COLO668 (cell line): ENCODE measurements at regions not wholly inside any gene's neighbourhood (a gene's known extent, or its start where the extent isn't known, plus 50 kb on each side); places are given as distances from the start of the nearest gene placed in this dataset.
A peak's percentile ranks its signal among the peaks of the same experiment; 100 is the strongest.

Experiments used
- DNase-seq: peaks from one replicate; lab custom pipeline; 2025; ENCODE audit not compliant: unreplicated experiment; lab: John Stamatoyannopoulos, UW

DNA sequence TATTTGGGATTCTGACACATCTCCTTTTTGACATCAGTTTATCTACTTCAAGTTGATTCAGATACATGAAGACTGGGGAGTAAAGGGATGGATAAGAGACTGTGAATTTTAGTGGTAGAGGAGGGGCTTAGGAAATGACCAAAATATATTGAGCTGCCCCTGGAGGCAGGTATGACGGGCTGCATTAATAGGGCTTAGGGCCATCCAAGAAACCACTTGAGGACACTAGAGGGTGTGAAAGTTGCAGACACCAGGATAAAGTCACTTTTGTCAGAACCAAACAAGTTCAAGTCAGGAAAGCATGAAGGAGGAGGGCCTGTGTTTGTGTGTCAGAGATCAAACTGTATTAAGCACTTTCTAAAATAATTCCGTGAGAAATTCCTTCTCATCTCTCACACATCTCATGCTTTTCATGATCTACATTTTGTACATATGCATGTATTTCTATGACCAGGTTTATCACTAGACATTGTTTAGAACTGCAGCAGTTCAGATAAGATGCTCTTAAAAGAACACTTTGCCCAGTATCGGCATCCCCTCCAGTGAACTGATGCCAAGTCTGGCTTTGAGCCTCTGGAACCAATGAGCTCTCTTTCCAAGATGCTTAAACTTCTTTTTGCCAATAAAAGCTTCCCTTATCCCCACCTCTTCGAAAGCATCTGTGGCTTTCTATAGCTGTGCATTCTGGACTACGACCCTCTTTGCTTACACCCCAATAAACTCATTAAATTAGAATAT lies 136.9 kb downstream of the SLC38A1 start:
- DNase-seq, result no peak

- no peak for DNase-seq
Observed at GRCh38 chr12:46127656-46128055, 137.3 kb upstream of the SCAF11 start.

- DNase-seq, result no peak
Observed at GRCh38 chr12:46126050-46126727, 135.8 kb upstream of the SCAF11 start.

- DNase-seq, result peak; percentile 32
Observed at GRCh38 chr12:46124848-46125619, 134.7 kb upstream of the SCAF11 start.

DNA sequence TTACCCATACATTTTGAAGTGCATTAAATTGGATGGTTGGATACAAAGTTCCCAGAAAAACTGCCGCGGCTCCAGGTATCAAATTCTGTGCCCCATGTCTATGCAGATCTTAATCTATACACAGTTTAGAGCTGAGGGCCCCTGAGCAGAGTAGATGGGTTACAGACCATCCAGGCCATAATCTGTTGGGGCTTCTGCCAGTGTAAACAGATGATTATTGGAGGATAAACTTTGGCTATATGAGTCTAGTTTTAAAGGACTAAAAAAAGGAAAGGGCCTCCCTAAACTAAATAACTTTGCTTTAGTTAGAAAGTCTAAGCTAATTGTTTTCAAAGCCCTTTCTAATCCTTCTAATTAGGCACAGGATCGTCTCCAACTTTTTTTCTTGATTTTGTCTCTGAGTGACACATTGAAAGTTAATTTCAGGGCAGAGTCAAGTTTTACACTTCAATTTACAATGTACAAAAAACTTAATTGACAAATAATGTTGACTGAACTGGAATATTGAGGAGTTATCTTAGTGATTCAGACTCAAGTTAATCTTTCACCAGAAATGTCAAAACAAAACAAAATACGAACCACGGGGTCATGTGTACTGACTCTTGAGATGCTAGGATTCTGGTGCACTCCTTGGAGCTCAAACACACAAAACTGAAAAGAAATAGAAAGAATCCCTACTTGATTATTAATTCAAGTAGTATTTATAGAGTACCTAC lies 133.9 kb upstream of the SCAF11 start:
- DNase-seq, result no peak

DNA sequence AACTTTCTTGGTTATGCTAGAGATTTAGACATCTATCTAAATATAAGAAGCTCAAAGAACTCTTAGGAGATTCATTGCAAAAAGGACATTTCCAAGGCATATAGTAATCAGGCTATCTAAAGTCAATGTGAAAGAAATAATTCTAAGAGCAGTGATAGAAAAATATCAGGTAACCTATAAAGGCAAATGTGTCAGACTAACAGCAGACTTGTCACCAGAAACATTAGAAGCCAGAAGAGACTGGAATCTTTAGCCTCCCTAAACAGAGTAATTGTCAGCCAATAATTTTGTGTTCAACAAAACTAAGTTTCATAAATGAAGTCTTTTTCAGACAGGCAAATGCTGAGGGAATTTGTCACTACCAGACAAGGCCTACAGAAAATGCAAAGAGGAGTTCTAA lies 122.0 kb upstream of the SCAF11 start:
- no peak for DNase-seq

DNA sequence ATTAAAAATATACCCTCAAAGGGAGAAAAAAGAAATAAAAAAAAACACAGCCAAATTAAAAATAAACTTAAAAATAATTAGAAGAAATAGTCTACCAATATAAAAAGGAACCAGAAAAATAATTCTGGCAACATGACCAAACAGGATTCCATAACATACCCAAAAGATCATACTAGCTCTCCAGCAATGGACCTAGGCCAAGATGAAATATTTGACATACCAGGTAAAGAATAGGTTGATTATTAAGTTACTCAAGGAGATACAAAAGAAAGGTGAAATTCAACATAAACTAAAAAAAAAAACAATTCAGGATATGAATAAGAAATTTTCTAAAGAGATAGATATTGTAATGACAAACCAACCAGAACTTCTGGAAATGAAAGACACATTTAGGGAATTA lies 121.3 kb upstream of the SCAF11 start:
- no peak for DNase-seq

DNA sequence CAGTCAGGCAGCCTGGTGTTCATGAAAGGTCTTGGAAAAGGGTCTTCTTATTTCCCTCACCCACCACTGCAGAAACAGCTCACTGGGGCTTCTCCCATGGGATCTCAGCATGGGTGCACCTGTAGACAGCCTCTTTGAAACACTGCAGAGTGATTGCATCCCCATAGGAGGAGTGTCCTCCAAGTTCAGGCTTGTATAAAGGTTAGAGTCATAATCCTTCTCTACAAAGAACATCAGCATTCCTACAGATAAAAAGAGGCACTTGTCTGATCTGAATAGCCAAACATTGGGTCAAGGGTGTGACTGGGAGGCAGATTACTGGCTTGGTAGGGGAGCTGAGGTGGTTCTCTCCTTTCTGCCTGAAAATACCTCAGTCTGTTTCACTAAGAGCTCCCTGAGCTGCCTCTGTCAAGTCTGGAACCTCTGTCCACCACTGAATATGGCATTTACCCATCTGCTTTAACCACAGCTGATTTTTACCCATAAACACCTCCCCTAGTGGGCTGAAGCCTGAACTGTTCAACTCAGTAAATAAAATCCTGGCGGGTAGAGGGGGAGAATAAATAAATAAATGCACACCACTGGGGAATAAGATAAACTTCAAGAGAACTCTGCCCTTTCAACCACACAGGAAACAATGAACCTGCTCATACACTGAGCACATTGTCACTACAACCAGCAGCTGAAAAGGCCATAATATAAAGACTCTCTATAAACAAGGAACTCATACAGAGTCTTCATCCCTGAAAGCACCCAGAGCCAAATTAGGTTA lies 120.7 kb upstream of the SCAF11 start:
- DNase-seq, result no peak

DNA sequence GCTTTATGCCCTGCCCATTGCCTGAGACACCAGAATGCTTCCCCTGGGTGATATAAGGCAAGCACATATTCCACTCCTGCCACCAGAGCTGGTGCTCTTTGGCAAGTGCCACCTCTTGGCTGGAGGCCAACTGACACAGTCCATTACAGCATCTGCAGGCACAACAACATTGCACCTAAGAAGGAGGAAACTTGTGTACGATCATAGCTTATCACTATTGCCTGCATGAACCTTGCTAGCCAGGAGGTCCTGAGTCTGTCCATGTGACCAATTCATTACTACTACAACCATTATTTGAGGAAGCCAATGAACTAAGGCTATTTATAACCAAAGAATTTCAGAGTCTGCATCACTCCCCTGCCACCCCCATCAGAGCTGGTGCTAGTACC lies 119.8 kb upstream of the SCAF11 start:
- peak; percentile 4 for DNase-seq

DNA sequence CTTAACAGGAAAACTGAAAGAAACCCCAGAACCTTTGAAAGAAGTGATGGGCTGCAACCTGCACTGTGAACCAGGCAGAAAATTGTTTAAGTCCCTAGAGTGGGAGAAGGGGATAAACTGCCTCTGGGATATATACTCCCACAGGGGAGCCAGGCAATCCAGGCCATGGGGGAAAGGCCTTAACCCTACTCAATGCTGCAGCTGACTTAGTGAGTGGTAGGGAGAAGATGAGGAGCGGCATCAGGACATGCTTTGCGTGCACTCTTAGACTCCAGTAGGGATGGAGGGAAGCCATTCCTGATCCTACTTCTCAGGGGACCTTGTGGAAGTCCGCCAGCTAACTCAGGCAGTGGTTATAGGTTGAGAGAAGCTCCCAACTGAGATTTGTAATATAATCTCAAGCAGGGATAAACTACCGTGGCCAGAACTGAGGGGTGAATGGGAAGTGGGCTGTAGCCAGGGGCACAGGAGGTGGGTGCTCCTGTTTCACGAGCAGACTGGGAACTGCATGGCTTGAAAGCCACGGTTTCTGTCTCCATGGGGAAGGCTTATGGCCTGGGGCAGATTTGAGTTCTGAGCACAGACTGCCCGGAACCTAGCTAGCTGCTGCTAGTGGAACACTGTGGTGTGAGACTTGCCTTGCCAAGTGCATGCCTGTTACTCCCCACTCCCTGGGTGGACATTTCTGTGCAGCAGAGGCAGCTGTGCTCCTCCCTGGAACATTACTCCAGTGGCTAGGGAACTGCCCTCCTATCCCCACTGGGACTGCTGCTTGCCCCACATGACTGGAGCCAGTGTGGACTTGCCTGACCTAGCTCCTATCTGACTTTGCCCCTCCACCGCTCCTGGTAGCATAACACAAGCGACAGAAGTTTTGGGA lies 119.2 kb upstream of the SCAF11 start:
- DNase-seq, result no peak

GRCh38 chr12:46108721-46109120 lies 118.3 kb upstream of the SCAF11 start:
- no peak for DNase-seq

- no peak for DNase-seq
Observed at GRCh38 chr12:46107591-46107990, 117.2 kb upstream of the SCAF11 start.

GRCh38 chr12:46105735-46106134 lies 115.4 kb upstream of the SCAF11 start:
- DNase-seq, result no peak

- no peak for DNase-seq
Observed at GRCh38 chr12:46103559-46104383, 113.4 kb upstream of the SCAF11 start.

DNA sequence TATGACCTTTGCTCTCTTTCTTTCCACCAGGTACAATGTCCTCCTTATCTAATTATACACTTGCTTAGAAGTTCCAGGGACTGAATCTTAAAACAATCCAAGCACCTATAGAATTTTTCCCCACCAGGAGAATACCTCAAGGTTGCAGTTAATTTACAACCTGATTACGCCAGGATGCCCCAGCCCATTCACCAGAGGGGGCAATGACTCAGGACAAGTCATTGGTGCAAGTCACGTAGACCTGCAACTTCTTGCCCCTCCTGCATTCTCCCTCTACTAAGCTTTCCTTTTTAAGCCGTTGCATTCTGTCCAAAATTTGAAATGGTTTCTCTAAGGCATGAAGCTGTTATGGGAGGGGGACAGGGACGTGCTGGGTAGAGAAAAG lies 111.1 kb upstream of the SCAF11 start:
- no peak for DNase-seq

- DNase-seq, result no peak
Observed at GRCh38 chr12:46100551-46101484, 110.4 kb upstream of the SCAF11 start.

DNA sequence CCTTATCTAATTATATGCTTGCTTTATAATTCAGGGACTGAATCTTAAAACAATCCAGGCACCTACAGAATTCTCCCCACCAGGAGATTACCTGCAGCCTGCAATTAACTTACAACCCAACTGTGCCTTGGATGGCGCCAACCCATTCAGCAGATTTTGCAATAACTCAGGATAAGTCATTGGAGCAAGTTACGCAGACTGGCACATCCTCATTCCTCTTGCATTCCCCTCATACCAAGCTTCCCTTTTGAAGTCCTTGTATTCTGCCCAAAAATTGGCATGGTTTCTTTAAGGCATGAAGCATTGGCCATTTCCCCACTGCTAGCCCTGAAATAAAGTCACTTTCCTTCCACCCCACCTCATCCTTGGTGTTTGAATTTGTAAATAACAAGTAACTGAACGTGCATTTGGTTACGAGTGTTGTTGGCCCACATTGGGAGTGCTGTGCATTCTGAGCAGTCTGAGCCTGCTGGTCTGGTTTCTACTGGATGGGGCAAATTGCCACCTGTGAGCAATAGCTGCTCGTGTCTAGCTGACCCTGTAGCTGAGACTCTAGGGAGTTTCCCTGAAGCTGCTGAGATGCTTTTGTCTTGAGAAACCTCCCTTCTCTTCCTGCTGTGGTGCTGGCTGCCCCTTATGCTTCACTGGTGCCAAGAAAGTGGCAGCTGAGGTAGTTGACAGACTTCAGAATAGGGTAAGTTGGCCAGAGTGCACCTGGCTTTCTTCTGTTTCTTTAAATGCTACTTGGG lies 99.2 kb upstream of the SCAF11 start:
- no peak for DNase-seq
